GM23338 (cell line): ENCODE measurements at regions not wholly inside any gene's neighbourhood (a gene's known extent, or its start where the extent isn't known, plus 50 kb on each side); places are given as distances from the start of the nearest gene placed in this dataset.

Experiments used
- ATAC-seq: fragments of 200-7000 bp; cut with Tn5 transposase; 3 replicates; pipeline ENCODE4 v1.9.1; 2020
- DNase-seq: peaks from one replicate; pipeline ENCODE4 v3.0.0-alpha.2; 2015; ENCODE audit warnings: low spot score
- H2AFZ ChIP-seq: fragments of 200-600 bp; sonication (generic); 2 replicates; pipeline ENCODE4 v1.8.0; 2016; ENCODE audit warnings: antibody characterized with exemption, mild to moderate bottlenecking, moderate library complexity
- H3F3A ChIP-seq: fragments of 200-600 bp; sonication (generic); replicated peaks from 2 replicates; pipeline ENCODE4 v1.8.0; 2017; ENCODE audit warnings: antibody characterized with exemption, mixed run types, low read depth
- H3K27ac ChIP-seq: fragments of 200-600 bp; sonication (generic); 2 replicates; pipeline ENCODE4 v1.6.1; 2016; ENCODE audit warnings: low read depth
- H3K27me3 ChIP-seq: fragments of 200-600 bp; sonication (generic); 2 replicates; pipeline ENCODE4 v1.8.0; 2016; ENCODE audit warnings: mild to moderate bottlenecking, mixed run types, moderate library complexity; ENCODE audit not compliant: insufficient read depth
- H3K36me3 ChIP-seq: fragments of 200-600 bp; sonication (generic); 2 replicates; pipeline ENCODE4 v1.8.0; 2016; ENCODE audit warnings: mild to moderate bottlenecking; ENCODE audit not compliant: insufficient read depth
- H3K4me1 ChIP-seq: fragments of 200-600 bp; sonication (generic); 2 replicates; pipeline ENCODE4 v1.8.0; 2016; ENCODE audit warnings: mild to moderate bottlenecking, moderate library complexity; ENCODE audit not compliant: insufficient read depth
- H3K4me2 ChIP-seq: fragments of 200-600 bp; sonication (generic); 2 replicates; pipeline ENCODE4 v1.7.1; 2017; ENCODE audit warnings: mixed run types
- H3K4me3 ChIP-seq: fragments of 200-600 bp; sonication (generic); 2 replicates; pipeline ENCODE4 v1.6.1; 2016; ENCODE audit warnings: mixed run types
- H3K79me2 ChIP-seq: fragments of 200-600 bp; sonication (generic); replicated peaks from 2 replicates; pipeline ENCODE4 v1.8.0; 2017; ENCODE audit warnings: mild to moderate bottlenecking; ENCODE audit not compliant: insufficient read depth
- H3K9me2 ChIP-seq: fragments of 200-600 bp; sonication (generic); 2 replicates; pipeline ENCODE4 v1.8.0; 2017; ENCODE audit not compliant: insufficient read depth
- H4K20me1 ChIP-seq: fragments of 200-600 bp; sonication (generic); replicated peaks from 2 replicates; pipeline ENCODE4 v1.8.0; 2017; ENCODE audit warnings: mild to moderate bottlenecking; ENCODE audit not compliant: insufficient read depth
- H3K27ac Mint-ChIP-seq: 2 replicates; pipeline ENCODE4 v1.8.0; 2020; ENCODE audit warnings: inconsistent platforms, mild to moderate bottlenecking, moderate library complexity, mixed read lengths
- H3K27me3 Mint-ChIP-seq: 3 replicates; pipeline ENCODE4 v1.8.0; 2022; ENCODE audit warnings: low read depth, mild to moderate bottlenecking, moderate library complexity, mixed read lengths, inconsistent platforms; ENCODE audit not compliant: insufficient read depth, poor library complexity
- H3K36me3 Mint-ChIP-seq: 3 replicates; pipeline ENCODE4 v1.8.0; 2021; ENCODE audit warnings: low read depth, mild to moderate bottlenecking, inconsistent platforms, moderate library complexity, mixed read lengths
- H3K4me1 Mint-ChIP-seq: 3 replicates; pipeline ENCODE4 v1.8.0; 2020; ENCODE audit warnings: mild to moderate bottlenecking, inconsistent platforms, mixed read lengths
- H3K4me3 Mint-ChIP-seq: 3 replicates; pipeline ENCODE4 v1.8.0; 2021; ENCODE audit warnings: moderate library complexity, mild to moderate bottlenecking, inconsistent platforms, mixed read lengths
- H3K9me3 Mint-ChIP-seq: 3 replicates; pipeline ENCODE4 v1.8.0; 2020; ENCODE audit warnings: moderate library complexity, mild to moderate bottlenecking, inconsistent platforms, mixed read lengths
- CREB1 ChIP-seq: fragments of 250-450 bp; sonication (Bioruptor Pico); IDR thresholded peaks from 2 replicates; pipeline ENCODE4 v1.5.0; 2020; ENCODE audit warnings: low read depth, mild to moderate bottlenecking, moderate library complexity
- EZH2 ChIP-seq: fragments of 200-600 bp; sonication (generic); IDR thresholded peaks from one replicate; pipeline ENCODE4 v1.8.0; 2017; ENCODE audit warnings: antibody characterized with exemption, mild to moderate bottlenecking, low read depth; ENCODE audit not compliant: unreplicated experiment
- EZH2phosphoT487 ChIP-seq: fragments of 200-600 bp; sonication (generic); IDR thresholded peaks from one replicate; pipeline ENCODE4 v1.8.1; 2018; ENCODE audit warnings: antibody characterized with exemption; ENCODE audit not compliant: unreplicated experiment
- JUNB ChIP-seq: IDR thresholded peaks from one replicate; pipeline ENCODE4 v1.6.1; 2016; ENCODE audit warnings: antibody characterized with exemption; ENCODE audit not compliant: unreplicated experiment
- NANOG ChIP-seq: IDR thresholded peaks from 2 replicates; pipeline ENCODE4 v1.6.1; 2016; ENCODE audit warnings: antibody characterized with exemption, borderline replicate concordance
- POLR2AphosphoS5 ChIP-seq: IDR thresholded peaks from 2 replicates; pipeline ENCODE4 v1.6.1; 2016; ENCODE audit warnings: antibody characterized with exemption, low read depth
- STAT1 ChIP-seq: IDR thresholded peaks from one replicate; pipeline ENCODE4 v1.6.1; 2016; ENCODE audit warnings: antibody characterized with exemption; ENCODE audit not compliant: unreplicated experiment
- ZNF114 ChIP-seq: fragments of 250-450 bp; sonication (Bioruptor Pico); IDR thresholded peaks from 2 replicates; pipeline ENCODE4 v1.5.0; 2020; ENCODE audit warnings: mild to moderate bottlenecking, moderate library complexity
- ZNF331 ChIP-seq: fragments of 250-450 bp; sonication (Bioruptor Pico); IDR thresholded peaks from 2 replicates; pipeline ENCODE4 v1.5.0; 2020; ENCODE audit warnings: low read depth, mild to moderate bottlenecking, moderate library complexity
- TF ChIP-seq, protein P1 (sequence below), 2 experiments: fragments of 200-600 bp in 1 of 2; sonication (generic) in 1 of 2; conservative IDR thresholded peaks; 2 replicates each; pipeline versions ENCODE4 v1.5.1 to v1.6.1; 2016 to 2017; ENCODE audit warnings: antibody characterized with exemption in 2 of 2, low read depth in 2 of 2, mild to moderate bottlenecking in 2 of 2, moderate library complexity in 1 of 2
- TF ChIP-seq, protein P2 (sequence below): IDR thresholded peaks from one replicate; pipeline ENCODE4 v1.6.1; 2018; ENCODE audit warnings: antibody characterized with exemption; ENCODE audit not compliant: unreplicated experiment
- TF ChIP-seq, protein P3 (sequence below): fragments of 250-450 bp; sonication (Bioruptor Pico); IDR thresholded peaks from 2 replicates; pipeline ENCODE4 v1.5.0; 2020; ENCODE audit warnings: mild to moderate bottlenecking, moderate library complexity
- TF ChIP-seq, protein P4 (sequence below): IDR thresholded peaks from 2 replicates; pipeline ENCODE4 v1.6.1; 2016; ENCODE audit warnings: antibody characterized with exemption

DNA sequence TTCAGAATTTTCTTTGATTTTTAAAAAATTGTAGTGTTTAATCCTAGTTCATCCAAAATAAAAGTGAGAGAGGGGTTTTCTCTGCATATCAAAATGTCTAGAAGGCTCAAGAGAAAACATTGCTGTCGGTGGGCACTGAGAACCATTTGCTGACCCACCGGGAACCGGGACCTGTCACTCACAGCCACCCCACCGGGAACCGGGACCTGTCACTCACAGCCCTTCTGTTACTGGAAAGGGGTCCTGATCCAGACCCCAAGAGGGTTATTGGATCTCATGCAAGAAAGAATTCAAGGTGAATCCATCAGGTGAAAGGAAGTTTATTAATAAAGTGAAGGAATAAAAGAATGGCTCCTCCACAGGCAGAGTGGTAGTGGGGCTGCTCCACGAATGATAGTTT is 106.0 kb upstream of the SFSWAP start:
- Histone ChIP-seq H3F3A (no peaks in the 10 kb centered on the region), H2AFZ (no peak overlapping the region), H3K27me3 (no peaks in the 10 kb centered on the region), H3K4me1 (no peaks in the 10 kb centered on the region), H3K4me3 (no peak overlapping the region), H4K20me1 (no peaks in the 10 kb centered on the region), H3K36me3 (no peaks in the 10 kb centered on the region), H3K9me2 (no peaks in the 10 kb centered on the region), H3K27ac (no peak overlapping the region), H3K79me2 (no peaks in the 10 kb centered on the region), H3K4me2 (no peak overlapping the region)
- Mint-ChIP-seq H3K4me3 (no peak overlapping the region), H3K4me1 (peaks cover 13% of the 10 kb centered on the region), H3K27ac (no peak overlapping the region), H3K36me3 (no peaks in the 10 kb centered on the region), H3K27me3 (peaks cover 6% of the 10 kb centered on the region), H3K9me3 (no peaks in the 10 kb centered on the region)
- no peak for TF ChIP-seq NANOG
- no peak for TF ChIP-seq POLR2AphosphoS5
- no peak for TF ChIP-seq JUNB
- no peak for TF ChIP-seq ZNF331 (CRISPR knock-in tag)
- TF ChIP-seq, protein P1, sequence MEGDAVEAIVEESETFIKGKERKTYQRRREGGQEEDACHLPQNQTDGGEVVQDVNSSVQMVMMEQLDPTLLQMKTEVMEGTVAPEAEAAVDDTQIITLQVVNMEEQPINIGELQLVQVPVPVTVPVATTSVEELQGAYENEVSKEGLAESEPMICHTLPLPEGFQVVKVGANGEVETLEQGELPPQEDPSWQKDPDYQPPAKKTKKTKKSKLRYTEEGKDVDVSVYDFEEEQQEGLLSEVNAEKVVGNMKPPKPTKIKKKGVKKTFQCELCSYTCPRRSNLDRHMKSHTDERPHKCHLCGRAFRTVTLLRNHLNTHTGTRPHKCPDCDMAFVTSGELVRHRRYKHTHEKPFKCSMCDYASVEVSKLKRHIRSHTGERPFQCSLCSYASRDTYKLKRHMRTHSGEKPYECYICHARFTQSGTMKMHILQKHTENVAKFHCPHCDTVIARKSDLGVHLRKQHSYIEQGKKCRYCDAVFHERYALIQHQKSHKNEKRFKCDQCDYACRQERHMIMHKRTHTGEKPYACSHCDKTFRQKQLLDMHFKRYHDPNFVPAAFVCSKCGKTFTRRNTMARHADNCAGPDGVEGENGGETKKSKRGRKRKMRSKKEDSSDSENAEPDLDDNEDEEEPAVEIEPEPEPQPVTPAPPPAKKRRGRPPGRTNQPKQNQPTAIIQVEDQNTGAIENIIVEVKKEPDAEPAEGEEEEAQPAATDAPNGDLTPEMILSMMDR (conservative IDR thresholded peaks at IDR 0.05; ENCODE audit: low read depth in 2 of 2) = no peak
- TF ChIP-seq, protein P2, sequence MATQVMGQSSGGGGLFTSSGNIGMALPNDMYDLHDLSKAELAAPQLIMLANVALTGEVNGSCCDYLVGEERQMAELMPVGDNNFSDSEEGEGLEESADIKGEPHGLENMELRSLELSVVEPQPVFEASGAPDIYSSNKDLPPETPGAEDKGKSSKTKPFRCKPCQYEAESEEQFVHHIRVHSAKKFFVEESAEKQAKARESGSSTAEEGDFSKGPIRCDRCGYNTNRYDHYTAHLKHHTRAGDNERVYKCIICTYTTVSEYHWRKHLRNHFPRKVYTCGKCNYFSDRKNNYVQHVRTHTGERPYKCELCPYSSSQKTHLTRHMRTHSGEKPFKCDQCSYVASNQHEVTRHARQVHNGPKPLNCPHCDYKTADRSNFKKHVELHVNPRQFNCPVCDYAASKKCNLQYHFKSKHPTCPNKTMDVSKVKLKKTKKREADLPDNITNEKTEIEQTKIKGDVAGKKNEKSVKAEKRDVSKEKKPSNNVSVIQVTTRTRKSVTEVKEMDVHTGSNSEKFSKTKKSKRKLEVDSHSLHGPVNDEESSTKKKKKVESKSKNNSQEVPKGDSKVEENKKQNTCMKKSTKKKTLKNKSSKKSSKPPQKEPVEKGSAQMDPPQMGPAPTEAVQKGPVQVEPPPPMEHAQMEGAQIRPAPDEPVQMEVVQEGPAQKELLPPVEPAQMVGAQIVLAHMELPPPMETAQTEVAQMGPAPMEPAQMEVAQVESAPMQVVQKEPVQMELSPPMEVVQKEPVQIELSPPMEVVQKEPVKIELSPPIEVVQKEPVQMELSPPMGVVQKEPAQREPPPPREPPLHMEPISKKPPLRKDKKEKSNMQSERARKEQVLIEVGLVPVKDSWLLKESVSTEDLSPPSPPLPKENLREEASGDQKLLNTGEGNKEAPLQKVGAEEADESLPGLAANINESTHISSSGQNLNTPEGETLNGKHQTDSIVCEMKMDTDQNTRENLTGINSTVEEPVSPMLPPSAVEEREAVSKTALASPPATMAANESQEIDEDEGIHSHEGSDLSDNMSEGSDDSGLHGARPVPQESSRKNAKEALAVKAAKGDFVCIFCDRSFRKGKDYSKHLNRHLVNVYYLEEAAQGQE = no peak
- TF ChIP-seq, protein P3, sequence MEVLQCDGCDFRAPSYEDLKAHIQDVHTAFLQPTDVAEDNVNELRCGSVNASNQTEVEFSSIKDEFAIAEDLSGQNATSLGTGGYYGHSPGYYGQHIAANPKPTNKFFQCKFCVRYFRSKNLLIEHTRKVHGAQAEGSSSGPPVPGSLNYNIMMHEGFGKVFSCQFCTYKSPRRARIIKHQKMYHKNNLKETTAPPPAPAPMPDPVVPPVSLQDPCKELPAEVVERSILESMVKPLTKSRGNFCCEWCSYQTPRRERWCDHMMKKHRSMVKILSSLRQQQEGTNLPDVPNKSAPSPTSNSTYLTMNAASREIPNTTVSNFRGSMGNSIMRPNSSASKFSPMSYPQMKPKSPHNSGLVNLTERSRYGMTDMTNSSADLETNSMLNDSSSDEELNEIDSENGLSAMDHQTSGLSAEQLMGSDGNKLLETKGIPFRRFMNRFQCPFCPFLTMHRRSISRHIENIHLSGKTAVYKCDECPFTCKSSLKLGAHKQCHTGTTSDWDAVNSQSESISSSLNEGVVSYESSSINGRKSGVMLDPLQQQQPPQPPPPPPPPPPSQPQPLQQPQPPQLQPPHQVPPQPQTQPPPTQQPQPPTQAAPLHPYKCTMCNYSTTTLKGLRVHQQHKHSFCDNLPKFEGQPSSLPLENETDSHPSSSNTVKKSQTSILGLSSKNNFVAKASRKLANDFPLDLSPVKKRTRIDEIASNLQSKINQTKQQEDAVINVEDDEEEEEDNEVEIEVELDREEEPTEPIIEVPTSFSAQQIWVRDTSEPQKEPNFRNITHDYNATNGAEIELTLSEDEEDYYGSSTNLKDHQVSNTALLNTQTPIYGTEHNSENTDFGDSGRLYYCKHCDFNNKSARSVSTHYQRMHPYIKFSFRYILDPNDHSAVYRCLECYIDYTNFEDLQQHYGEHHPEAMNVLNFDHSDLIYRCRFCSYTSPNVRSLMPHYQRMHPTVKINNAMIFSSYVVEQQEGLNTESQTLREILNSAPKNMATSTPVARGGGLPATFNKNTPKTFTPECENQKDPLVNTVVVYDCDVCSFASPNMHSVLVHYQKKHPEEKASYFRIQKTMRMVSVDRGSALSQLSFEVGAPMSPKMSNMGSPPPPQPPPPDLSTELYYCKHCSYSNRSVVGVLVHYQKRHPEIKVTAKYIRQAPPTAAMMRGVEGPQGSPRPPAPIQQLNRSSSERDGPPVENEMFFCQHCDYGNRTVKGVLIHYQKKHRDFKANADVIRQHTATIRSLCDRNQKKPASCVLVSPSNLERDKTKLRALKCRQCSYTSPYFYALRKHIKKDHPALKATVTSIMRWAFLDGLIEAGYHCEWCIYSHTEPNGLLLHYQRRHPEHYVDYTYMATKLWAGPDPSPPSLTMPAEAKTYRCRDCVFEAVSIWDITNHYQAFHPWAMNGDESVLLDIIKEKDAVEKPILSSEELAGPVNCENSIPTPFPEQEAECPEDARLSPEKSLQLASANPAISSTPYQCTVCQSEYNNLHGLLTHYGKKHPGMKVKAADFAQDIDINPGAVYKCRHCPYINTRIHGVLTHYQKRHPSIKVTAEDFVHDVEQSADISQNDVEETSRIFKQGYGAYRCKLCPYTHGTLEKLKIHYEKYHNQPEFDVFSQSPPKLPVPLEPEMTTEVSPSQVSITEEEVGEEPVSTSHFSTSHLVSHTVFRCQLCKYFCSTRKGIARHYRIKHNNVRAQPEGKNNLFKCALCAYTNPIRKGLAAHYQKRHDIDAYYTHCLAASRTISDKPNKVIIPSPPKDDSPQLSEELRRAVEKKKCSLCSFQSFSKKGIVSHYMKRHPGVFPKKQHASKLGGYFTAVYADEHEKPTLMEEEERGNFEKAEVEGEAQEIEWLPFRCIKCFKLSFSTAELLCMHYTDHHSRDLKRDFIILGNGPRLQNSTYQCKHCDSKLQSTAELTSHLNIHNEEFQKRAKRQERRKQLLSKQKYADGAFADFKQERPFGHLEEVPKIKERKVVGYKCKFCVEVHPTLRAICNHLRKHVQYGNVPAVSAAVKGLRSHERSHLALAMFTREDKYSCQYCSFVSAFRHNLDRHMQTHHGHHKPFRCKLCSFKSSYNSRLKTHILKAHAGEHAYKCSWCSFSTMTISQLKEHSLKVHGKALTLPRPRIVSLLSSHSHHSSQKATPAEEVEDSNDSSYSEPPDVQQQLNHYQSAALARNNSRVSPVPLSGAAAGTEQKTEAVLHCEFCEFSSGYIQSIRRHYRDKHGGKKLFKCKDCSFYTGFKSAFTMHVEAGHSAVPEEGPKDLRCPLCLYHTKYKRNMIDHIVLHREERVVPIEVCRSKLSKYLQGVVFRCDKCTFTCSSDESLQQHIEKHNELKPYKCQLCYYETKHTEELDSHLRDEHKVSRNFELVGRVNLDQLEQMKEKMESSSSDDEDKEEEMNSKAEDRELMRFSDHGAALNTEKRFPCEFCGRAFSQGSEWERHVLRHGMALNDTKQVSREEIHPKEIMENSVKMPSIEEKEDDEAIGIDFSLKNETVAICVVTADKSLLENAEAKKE (CRISPR knock-in tag) = no peak
- no peak for TF ChIP-seq STAT1
- TF ChIP-seq EZH2 = no peak
- no peak for TF ChIP-seq EZH2phosphoT487
- TF ChIP-seq, protein P4, sequence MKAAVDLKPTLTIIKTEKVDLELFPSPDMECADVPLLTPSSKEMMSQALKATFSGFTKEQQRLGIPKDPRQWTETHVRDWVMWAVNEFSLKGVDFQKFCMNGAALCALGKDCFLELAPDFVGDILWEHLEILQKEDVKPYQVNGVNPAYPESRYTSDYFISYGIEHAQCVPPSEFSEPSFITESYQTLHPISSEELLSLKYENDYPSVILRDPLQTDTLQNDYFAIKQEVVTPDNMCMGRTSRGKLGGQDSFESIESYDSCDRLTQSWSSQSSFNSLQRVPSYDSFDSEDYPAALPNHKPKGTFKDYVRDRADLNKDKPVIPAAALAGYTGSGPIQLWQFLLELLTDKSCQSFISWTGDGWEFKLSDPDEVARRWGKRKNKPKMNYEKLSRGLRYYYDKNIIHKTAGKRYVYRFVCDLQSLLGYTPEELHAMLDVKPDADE = no peak
- no peak for TF ChIP-seq ZNF114 (CRISPR knock-in tag)
- TF ChIP-seq CREB1 = no peak
- ATAC-seq (no peak), DNase-seq (no peak)
